ENCODE measurements at regions not wholly inside any gene's neighbourhood (a gene's known extent, or its start where the extent isn't known, plus 50 kb on each side); places are given as distances from the start of the nearest gene placed in this dataset.
"Not testable (repeated sequence)": the region's sequence is repeated elsewhere in the genome, so short reads cannot be mapped to it uniquely, and the experiment has no call there.

DNA sequence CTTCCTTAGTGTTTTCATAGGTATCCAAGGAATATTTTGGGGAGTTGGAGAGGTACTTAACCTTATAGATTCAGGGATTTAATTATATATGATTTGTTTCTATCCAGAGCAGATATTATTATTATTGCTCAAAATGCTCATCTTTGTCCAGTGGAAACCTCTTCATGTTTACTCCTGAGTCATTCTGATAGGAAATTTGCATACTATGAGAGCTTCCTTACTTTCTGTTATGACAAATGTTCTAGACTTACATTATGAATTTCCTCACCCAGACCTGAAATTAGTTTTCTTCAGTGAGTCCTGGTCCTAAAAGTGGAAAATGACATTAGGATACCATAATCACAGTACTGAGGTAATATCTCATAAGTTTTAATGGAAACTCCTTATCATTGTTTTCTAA, 57.5 kb upstream of the PLPPR5 start:
- DNase-seq: no peak

DNA sequence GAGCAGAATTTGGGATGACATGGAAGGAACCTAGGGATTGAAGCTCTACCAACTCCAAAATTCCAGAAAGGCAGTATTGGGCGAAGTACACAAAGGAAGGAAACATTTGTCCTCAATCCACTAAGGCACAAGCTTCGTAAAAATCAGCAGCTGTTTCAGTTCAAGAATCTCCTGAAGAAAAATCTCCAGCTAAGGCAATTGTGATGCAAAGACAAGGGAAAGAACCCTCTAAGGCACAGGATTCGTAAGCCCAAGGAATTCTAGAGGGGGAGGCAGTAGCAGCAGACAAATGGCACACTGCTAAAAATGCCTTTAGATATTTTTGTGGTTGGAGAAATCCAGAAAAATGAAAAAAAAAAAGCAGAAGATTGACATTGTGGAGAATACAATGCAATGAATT, 64.5 kb upstream of the PLPPR5 start:
- DNase-seq: no peak

DNA sequence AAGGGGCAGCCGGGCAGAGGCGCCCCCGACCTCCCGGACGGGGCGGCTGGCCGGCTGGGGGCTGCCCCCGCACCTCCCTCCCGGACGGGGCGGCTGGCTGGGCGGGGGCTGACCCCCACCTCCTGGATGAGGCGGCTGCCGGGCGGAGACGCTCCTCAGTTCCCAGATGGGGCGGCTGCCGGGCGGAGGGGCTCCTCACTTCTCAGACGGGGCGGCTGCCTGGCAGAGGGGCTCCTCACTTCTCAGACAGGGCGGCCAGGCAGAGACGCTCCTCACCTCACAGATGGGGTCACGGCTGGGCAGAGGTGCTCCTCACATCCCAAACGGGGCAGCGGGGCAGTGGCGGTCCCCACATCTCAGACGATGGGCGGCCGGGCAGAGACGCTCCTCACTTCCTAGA, 73.9 kb upstream of the PLPPR5 start:
- not testable (repeated sequence) for DNase-seq

DNA sequence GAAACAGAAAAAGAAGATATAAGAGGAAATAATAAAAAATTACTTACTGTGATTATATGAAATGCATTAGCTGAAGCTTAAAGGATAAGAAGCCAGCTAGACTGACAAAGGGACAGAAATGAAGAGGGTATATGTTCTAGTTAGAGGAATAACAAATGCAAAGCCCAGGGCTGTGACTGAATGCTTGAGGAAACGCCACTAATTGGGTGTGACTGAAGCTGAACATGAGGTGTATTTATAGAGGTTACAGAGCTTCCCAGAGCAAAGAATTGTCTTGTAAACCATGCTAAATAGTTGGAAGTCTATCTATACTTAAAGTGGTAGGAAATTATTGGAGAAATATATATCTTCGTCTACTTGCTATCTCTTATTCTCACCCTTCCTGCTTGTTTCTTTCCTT, 77.7 kb upstream of the PLPPR5 start:
- no peak for DNase-seq

DNA sequence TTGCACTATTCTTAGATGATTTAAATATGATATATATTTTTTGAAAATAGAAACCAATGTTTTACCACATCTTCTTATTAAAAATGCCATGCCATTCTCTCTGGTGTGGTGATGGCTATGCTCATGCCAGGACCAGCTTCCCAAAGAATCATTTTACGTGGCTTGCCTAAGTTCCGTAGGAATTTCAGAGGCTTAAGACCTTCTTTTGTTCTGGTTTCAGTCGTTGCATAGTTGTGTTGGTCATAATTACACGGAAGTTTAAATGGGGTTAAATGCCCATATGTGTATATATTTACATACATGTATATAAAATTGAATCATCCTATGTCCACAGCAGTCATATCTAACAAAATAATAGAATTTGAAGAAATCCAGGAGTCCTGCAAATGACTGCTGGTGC, 78.7 kb upstream of the PLPPR5 start:
- no peak for DNase-seq

- no peak for DNase-seq
These were observed 79.9 kb upstream of the PLPPR5 start for GRCh38 chr1:99084562-99084961.

DNA sequence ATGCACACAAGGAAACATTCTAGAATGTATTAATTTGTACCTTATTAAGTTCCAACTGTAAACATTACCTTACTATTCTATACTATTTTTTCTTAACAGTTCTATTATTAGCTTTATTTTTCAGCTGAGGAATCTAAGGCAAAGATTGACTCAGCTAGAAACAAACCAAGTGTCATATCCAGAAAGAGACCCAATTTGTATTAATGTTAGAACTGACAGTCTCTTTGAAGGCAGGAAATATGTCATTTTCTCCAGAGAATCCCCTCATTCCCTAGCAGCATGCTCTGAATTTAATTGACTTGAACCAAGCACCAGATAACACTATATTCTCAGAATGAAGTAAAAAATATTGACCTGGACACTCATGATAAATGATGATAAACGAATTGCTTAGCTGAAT, 81.4 kb upstream of the PLPPR5 start:
- no peak for DNase-seq

DNA sequence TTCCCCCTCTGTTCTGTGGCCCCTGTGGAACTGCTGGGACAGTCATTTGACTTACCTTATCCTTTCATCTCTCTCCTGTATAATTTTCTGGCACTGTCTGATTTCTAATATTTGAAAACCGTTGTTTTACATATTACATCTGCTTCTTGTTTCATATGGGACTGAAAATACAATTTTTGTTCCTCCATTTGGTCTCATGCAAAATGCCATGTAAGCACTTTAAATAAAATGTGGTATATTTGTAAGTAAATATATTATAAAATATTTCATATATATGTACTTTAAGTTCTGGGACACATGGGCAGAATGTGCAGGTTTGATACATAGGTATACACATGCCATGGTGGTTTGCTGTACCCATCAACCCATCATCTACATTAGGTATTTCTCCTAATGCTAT, 93.9 kb upstream of the PLPPR5 start:
- DNase-seq: no peak

- no peak for DNase-seq
These were observed 101.6 kb upstream of the PLPPR5 start for GRCh38 chr1:99106274-99106673.

GRCh38 chr1:99107680-99108079, 103.0 kb upstream of the PLPPR5 start:
- DNase-seq: no peak

- DNase-seq: no peak
These were observed 105.7 kb upstream of the PLPPR5 start for GRCh38 chr1:99110140-99111041.

GRCh38 chr1:99115231-99115630, 110.6 kb upstream of the PLPPR5 start:
- no peak for DNase-seq

DNA sequence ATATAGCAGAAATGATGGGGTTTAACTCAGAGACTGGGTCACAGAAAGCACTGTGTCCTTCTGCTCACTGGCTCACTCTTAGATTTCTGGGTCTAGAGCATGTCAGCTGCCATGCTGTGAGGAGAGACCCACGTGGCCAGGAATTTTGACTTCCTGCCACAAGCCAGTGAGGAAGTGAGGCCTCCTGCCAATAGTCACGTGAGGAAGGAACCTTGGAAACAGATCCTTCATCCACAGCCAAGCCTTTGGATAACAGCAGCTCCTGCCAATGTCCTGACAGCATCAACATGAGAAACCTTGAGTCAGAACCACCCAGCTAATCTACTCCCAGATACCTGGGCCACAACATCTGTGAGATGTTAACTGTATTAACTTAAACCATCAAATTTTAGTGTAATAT, 114.5 kb upstream of the PLPPR5 start:
- DNase-seq: no peak

DNA sequence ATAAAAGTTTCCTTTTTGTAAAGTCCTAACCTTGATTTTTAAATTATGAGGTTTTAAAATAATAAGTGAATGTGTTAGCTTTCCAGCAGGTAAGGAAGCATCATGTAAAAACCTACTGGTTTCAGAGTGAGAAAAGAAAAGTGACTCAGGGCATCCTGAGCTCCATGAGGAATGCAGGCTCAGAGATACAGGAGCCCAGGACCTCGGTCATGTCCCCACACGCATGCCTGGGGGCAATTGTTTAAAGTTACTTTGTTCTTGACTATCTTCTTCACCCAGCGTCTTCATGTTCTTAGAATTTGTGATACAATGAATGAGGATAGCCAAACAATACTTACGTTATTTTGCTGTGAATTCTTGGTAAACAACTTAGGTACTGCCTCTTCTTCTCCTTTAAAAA, 117.4 kb upstream of the PLPPR5 start:
- DNase-seq: no peak

DNA sequence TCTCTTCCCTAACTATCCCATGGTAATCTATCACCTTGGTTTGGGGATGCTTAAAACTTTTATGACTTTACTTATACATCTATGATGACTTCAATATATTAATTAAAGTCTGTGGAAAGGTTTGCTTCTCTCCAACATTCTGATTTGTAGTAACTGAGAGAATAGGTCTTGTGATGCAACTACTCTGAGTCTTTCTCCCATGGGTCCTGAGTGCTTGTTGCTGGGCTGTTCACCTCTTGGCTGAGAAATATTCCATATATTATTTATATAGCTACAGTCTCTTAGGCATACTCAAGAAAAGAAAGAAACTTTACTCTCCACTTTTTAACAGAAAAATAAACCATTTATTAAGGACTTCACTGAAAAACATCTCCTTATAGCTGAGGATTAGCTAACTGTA, 119.3 kb upstream of the PLPPR5 start:
- no peak for DNase-seq

GRCh38 chr1:99131546-99131945, 126.9 kb upstream of the PLPPR5 start:
- no peak for DNase-seq

DNA sequence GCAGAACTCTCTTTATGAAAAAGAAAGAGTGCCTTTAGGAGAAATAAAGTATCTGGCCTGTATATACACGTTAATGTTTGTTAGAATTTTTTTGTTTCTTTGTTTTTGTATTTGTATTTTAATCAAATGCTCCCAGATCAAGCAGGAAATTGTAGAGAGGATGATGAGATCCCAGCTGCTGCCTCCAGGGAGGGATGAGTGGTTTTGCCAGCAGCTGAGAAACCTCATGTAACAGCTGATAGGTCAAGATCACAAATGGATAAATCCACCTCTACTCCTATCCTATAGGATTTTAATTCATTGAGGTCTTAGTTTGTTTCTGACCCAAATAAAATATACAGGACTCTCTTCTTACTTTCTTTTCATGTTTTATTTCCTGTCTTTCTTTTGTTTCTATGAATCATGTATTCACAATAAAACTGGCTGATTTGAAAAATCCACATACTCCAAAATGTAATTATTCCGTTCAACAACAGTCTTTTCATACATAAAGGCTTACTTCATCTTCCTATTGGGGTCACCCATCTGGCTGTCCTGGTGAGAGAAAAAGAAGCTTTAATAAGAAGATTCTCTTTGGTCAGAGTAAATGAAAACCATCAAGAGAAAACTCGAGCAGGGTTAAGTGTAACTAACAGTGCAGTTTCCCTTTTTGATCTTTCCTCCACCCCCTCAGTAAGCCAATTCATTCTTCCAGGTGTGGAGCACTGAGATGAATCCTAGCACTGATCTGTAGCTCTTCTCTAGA, 129.3 kb upstream of the PLPPR5 start:
- no peak for DNase-seq

- no peak for DNase-seq
These were observed 126.6 kb upstream of the PLPPR4 start for GRCh38 chr1:99137554-99138206.

- DNase-seq: no peak
These were observed 124.4 kb upstream of the PLPPR4 start for GRCh38 chr1:99139876-99140275.

DNA sequence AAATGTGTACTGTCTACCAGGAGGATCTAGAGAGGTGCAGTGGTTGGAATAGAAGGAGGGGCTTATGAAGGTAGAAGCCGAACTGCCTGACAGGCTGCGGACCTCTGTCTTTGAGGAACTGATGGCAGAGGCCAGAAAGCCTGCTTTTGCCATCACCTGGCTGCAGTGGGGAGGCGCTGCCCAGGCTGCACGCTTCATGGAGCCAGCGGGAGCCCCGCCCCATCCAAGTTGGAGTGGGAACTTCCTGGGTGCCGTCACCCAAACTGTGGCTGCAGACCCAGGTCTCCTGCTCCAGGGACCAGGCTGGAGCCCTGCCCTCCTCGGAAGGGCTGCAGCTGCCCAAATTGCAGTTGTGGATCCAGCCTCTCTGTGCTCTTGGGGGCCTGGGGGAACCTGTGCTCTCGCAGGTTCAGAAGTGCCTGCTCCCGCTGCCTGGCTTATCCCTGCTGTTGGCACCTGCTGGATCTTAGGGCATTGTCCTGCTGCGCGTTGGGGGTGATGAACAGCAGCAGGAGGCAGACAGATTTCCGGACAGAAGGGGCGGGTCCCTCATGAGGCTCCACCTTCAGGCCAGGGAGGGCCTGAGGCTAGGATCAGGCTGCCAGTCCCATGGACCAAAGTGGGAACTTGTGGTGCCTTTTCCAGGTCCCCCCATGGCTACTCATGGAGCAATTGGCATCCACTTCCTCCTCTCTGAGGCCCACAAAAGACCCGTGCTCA, 118.0 kb upstream of the PLPPR4 start:
- DNase-seq: no peak

GRCh38 chr1:99149952-99150351, 114.3 kb upstream of the PLPPR4 start:
- no peak for DNase-seq

DNA sequence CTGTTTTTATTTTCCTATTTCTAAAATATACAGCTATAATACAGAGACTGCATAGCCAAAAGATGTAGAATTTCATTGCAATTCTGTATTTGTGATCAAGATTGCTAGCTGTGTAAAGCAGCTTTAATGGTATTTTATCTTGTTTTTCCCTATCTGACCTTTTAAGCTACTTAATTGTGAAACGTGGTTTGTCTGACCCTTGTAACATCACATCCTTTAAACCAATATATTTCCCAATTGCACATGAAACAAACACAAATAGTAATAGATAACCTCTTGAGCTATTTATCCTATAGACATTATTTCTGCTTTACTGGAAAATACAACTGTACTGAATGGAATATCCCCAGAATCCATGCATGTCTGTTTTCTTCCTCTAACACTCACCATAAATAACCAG, 112.2 kb upstream of the PLPPR4 start:
- no peak for DNase-seq

DNA sequence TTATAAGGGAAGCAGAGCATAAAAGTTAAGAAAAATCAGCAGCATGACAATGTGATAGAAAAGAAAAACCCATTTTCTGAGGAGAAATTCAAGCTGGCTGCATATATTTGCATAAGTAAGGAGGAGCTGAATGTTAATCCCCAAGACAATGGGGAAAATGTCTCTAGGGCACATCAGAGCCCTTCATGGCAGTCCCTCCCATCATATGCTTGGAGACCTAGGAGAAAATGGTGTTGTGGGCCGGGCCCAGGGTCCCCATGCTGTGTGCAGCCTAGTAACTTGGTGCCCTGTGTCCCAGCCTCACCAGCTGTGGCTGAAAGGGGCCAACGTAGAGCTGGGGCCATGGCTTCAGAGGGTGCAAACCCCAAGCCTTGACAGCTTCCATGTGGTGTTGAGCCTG, 100.6 kb upstream of the PLPPR4 start:
- no peak for DNase-seq

Data from CD4-positive, alpha-beta T cell treated with Interleukin-10 for 1 hour (primary cell).